Trophoblast cell (in vitro differentiated cells and primary cell): ENCODE measurements at regions not wholly inside any gene's neighbourhood (a gene's known extent, or its start where the extent isn't known, plus 50 kb on each side); places are given as distances from the start of the nearest gene placed in this dataset.

Source experiments
- DNase-seq, 2 donors: peaks; one replicate each; pipeline ENCODE4 v3.0.0-alpha.2; 2016
- H2AFZ ChIP-seq: 2 replicates; pipeline ENCODE4 v1.6.1; 2013; ENCODE audit warnings: low read length, moderate library complexity, mild to moderate bottlenecking; ENCODE audit not compliant: insufficient read depth, poor library complexity
- H2AK5ac ChIP-seq: 2 replicates; pipeline ENCODE4 v1.6.1; 2013; ENCODE audit warnings: mild to moderate bottlenecking, low read length
- H2BK120ac ChIP-seq: 2 replicates; pipeline ENCODE4 v1.6.1; 2013; ENCODE audit warnings: low read length, mild to moderate bottlenecking, moderate library complexity; ENCODE audit not compliant: insufficient read depth, poor library complexity
- H2BK12ac ChIP-seq: 2 replicates; pipeline ENCODE4 v1.6.1; 2013; ENCODE audit warnings: mild to moderate bottlenecking, low read length, moderate library complexity
- H2BK5ac ChIP-seq: 2 replicates; pipeline ENCODE4 v1.6.1; 2013; ENCODE audit warnings: low read length, low read depth, moderate library complexity, mild to moderate bottlenecking; ENCODE audit not compliant: poor library complexity
- H3K14ac ChIP-seq: 2 replicates; pipeline ENCODE4 v1.6.1; 2013; ENCODE audit warnings: mild to moderate bottlenecking, low read length
- H3K18ac ChIP-seq: 2 replicates; pipeline ENCODE4 v1.6.1; 2013; ENCODE audit warnings: mild to moderate bottlenecking, low read length
- H3K23ac ChIP-seq: 2 replicates; pipeline ENCODE4 v1.6.1; 2013; ENCODE audit warnings: low read length
- H3K27ac ChIP-seq: 2 replicates; pipeline ENCODE4 v1.5.1; 2013; ENCODE audit warnings: low read depth, mild to moderate bottlenecking, inconsistent platforms, low read length, moderate library complexity
- H3K27me3 ChIP-seq: 2 replicates; pipeline ENCODE4 v1.6.1; 2013; ENCODE audit warnings: inconsistent platforms, mild to moderate bottlenecking, low read length, moderate library complexity; ENCODE audit not compliant: insufficient read depth
- H3K36me3 ChIP-seq, 2 experiments: 1 replicate in 1 of 2; 2 replicates in 1 of 2; pipeline ENCODE4 v1.6.1; 2013; ENCODE audit warnings: low read length in 2 of 2, mild to moderate bottlenecking in 2 of 2, moderate library complexity in 1 of 2; ENCODE audit not compliant: insufficient read depth in 2 of 2, control insufficient read depth in 1 of 2
- H3K4ac ChIP-seq: 2 replicates; pipeline ENCODE4 v1.6.1; 2013; ENCODE audit warnings: low read depth, mild to moderate bottlenecking, low read length, moderate library complexity
- H3K4me1 ChIP-seq, 2 experiments: 1 replicate in 1 of 2; 2 replicates in 1 of 2; pipeline ENCODE4 v1.6.1; 2013; ENCODE audit warnings: low read length in 2 of 2, mild to moderate bottlenecking in 2 of 2, moderate library complexity in 1 of 2; ENCODE audit not compliant: insufficient read depth in 2 of 2, control insufficient read depth in 1 of 2
- H3K4me2 ChIP-seq: 2 replicates; pipeline ENCODE4 v1.6.1; 2013; ENCODE audit warnings: inconsistent platforms, mild to moderate bottlenecking, low read length, moderate library complexity
- H3K4me3 ChIP-seq: 2 replicates; pipeline ENCODE4 v1.5.1; 2013; ENCODE audit warnings: mild to moderate bottlenecking, low read depth, low read length, inconsistent platforms
- H3K79me1 ChIP-seq: one replicate; pipeline ENCODE4 v1.6.1; 2013; ENCODE audit warnings: low read length
- H3K79me2 ChIP-seq: 2 replicates; pipeline ENCODE4 v1.6.1; 2013; ENCODE audit warnings: low read length, mild to moderate bottlenecking; ENCODE audit not compliant: control insufficient read depth, insufficient read depth, poor library complexity
- H3K9ac ChIP-seq: 2 replicates; pipeline ENCODE4 v1.6.1; 2013; ENCODE audit warnings: mild to moderate bottlenecking, low read length
- H3K9me3 ChIP-seq: 2 replicates; pipeline ENCODE4 v1.6.1; 2013; ENCODE audit warnings: low read depth, mild to moderate bottlenecking, control low read depth, inconsistent platforms, low read length; ENCODE audit not compliant: insufficient read depth
- H4K12ac ChIP-seq: 2 replicates; pipeline ENCODE4 v1.6.1; 2013; ENCODE audit warnings: low read depth, mild to moderate bottlenecking, low read length, moderate library complexity
- H4K8ac ChIP-seq: 2 replicates; pipeline ENCODE4 v1.6.1; 2013; ENCODE audit warnings: low read depth, mild to moderate bottlenecking, low read length, moderate library complexity
- H4K91ac ChIP-seq: one replicate; pipeline ENCODE4 v1.6.1; 2013; ENCODE audit warnings: low read depth, mild to moderate bottlenecking, low read length, moderate library complexity
- WGBS: extraction: QIAGEN DNeasy Blood & Tissue Kit; methylation state at CpG from one replicate; pipeline ENCODE4 v1.1.7; 2013; ENCODE audit warnings: missing lambda C conversion rate; ENCODE audit not compliant: insufficient read length, insufficient coverage; ENCODE audit errors: extremely low coverage; 5-methylcytosine and 5-hydroxymethylcytosine counted together

GRCh38 chr19:28495046-28495445 is 717.9 kb downstream of the UQCRFS1 start:
- WGBS: no CpG with 5 or more reads among the region's 4 CpGs
- Histone ChIP-seq H3K27ac (no peak overlapping the region), H3K4me2 (no peak overlapping the region), H3K4me3 (no peak overlapping the region), H3K9ac (no peak overlapping the region), H3K79me1 (no peaks in the 10 kb centered on the region), H4K12ac (no peak overlapping the region), H3K18ac (no peak overlapping the region), H3K23ac (no peak overlapping the region), H3K36me3 (peaks cover 0 to 2% of the 10 kb centered on the region in 2 experiments), H3K79me2 (no peaks in the 10 kb centered on the region), H3K4me1 (peaks cover 0 to 7% of the 10 kb centered on the region in 2 experiments), H3K14ac (no peak overlapping the region), H2AK5ac (no peak overlapping the region), H2AFZ (no peak overlapping the region), H3K9me3 (no peaks in the 10 kb centered on the region), H2BK120ac (no peak overlapping the region), H3K4ac (no peak overlapping the region), H2BK5ac (no peak overlapping the region), H3K27me3 (no peaks in the 10 kb centered on the region), H4K91ac (no peak overlapping the region), H2BK12ac (no peak overlapping the region), H4K8ac (no peak overlapping the region)
- DNase-seq: no peak

GRCh38 chr19:28494461-28494860 is 718.5 kb downstream of the UQCRFS1 start:
- no CpG with 5 or more reads among the region's 7 CpGs for WGBS
- H2AFZ ChIP-seq: no peak overlapping the region

GRCh38 chr19:28493884-28494283 is 719.1 kb downstream of the UQCRFS1 start:
- no peak for DNase-seq
- H3K79me1 ChIP-seq: no peaks in the 10 kb centered on the region
- H4K8ac ChIP-seq: no peak overlapping the region
- no peak overlapping the region for H4K91ac ChIP-seq
- peaks cover 0 to 7% of the 10 kb centered on the region in 2 experiments for H3K4me1 ChIP-seq
- no peak overlapping the region for H3K14ac ChIP-seq
- no peak overlapping the region for H2BK12ac ChIP-seq
- H3K9me3 ChIP-seq: no peaks in the 10 kb centered on the region
- no peak overlapping the region for H3K4me2 ChIP-seq
- no peak overlapping the region for H3K23ac ChIP-seq
- H2BK5ac ChIP-seq: no peak overlapping the region
- no peak overlapping the region for H2AK5ac ChIP-seq
- no peak overlapping the region for H3K27ac ChIP-seq
- H3K27me3 ChIP-seq: no peaks in the 10 kb centered on the region
- H3K36me3 ChIP-seq: peaks cover 0 to 2% of the 10 kb centered on the region in 2 experiments
- H3K4me3 ChIP-seq: no peak overlapping the region
- no peak overlapping the region for H2AFZ ChIP-seq
- H3K9ac ChIP-seq: no peak overlapping the region
- no peaks in the 10 kb centered on the region for H3K79me2 ChIP-seq
- no peak overlapping the region for H4K12ac ChIP-seq
- WGBS: no CpG with 5 or more reads among the region's 5 CpGs
- H3K4ac ChIP-seq: no peak overlapping the region
- no peak overlapping the region for H2BK120ac ChIP-seq
- H3K18ac ChIP-seq: no peak overlapping the region

More at GRCh38 chr19:28494461-28494860, 718.5 kb downstream of the UQCRFS1 start:
- H3K4me3 ChIP-seq: no peak overlapping the region
- H3K79me2 ChIP-seq: no peaks in the 10 kb centered on the region
- no peak overlapping the region for H4K91ac ChIP-seq
- H4K12ac ChIP-seq: no peak overlapping the region
- H2BK120ac ChIP-seq: no peak overlapping the region
- H2BK12ac ChIP-seq: no peak overlapping the region
- peaks cover 0 to 2% of the 10 kb centered on the region in 2 experiments for H3K36me3 ChIP-seq
- no peaks in the 10 kb centered on the region for H3K9me3 ChIP-seq
- H3K79me1 ChIP-seq: no peaks in the 10 kb centered on the region
- no peak overlapping the region for H3K4me2 ChIP-seq
- H3K18ac ChIP-seq: no peak overlapping the region
- no peak overlapping the region for H4K8ac ChIP-seq
- H3K23ac ChIP-seq: no peak overlapping the region
- H2BK5ac ChIP-seq: no peak overlapping the region
- H3K9ac ChIP-seq: peak overlapping the region; percentile 15
- no peak for DNase-seq
- no peak overlapping the region for H3K27ac ChIP-seq
- no peak overlapping the region for H3K4ac ChIP-seq
- no peaks in the 10 kb centered on the region for H3K27me3 ChIP-seq
- peaks cover 0 to 7% of the 10 kb centered on the region in 2 experiments for H3K4me1 ChIP-seq
- H2AK5ac ChIP-seq: no peak overlapping the region
- H3K14ac ChIP-seq: no peak overlapping the region

- DNase-seq: no peak
- Histone ChIP-seq H3K79me1 (no peaks in the 10 kb centered on the region), H2BK120ac (no peak overlapping the region), H3K14ac (no peak overlapping the region), H3K4me2 (no peak overlapping the region), H3K4me3 (no peak overlapping the region), H3K4ac (no peak overlapping the region), H3K23ac (no peak overlapping the region), H4K12ac (no peak overlapping the region), H2AK5ac (no peak overlapping the region), H3K9ac (no peak overlapping the region), H2BK12ac (no peak overlapping the region), H3K18ac (no peak overlapping the region), H3K79me2 (no peaks in the 10 kb centered on the region), H2BK5ac (no peak overlapping the region), H3K27ac (no peak overlapping the region), H3K9me3 (no peaks in the 10 kb centered on the region), H4K91ac (no peak overlapping the region), H3K27me3 (no peaks in the 10 kb centered on the region), H2AFZ (no peak overlapping the region), H3K36me3 (peaks cover 0 to 2% of the 10 kb centered on the region in 2 experiments), H3K4me1 (peaks cover 0 to 7% of the 10 kb centered on the region in 2 experiments), H4K8ac (no peak overlapping the region)
- WGBS: no CpG with 5 or more reads among the region's 8 CpGs
Measured at GRCh38 chr19:28492621-28493020, 720.3 kb downstream of the UQCRFS1 start.
